Caco-2 (cell line): ENCODE measurements at regions not wholly inside any gene's neighbourhood (a gene's known extent, or its start where the extent isn't known, plus 50 kb on each side); places are given as distances from the start of the nearest gene placed in this dataset.
A peak's percentile ranks its signal among the peaks of the same experiment; 100 is the strongest.

Experiments
- BruUV-seq: library from RNA; stranded (reverse); fragments of 400-500 nt; replicated peaks from 2 replicates; lab custom pipeline; 2021; lab: Mats Ljungman, UMichigan
- CTCF ChIA-PET: fragments of 300-600 bp; sonication (Branson Sonifier 250); formaldehyde crosslinking; loops from one replicate; lab custom pipeline; 2022; ENCODE audit warnings: antibody characterized with exemption; lab: Charles Lee
- POLR2A ChIA-PET: fragments of 300-600 bp; sonication (Branson Sonifier 250); formaldehyde crosslinking; loops from one replicate; lab custom pipeline; 2022; ENCODE audit warnings: antibody characterized with exemption; lab: Charles Lee
- DNase-seq, 2 experiments: peaks; one replicate each; pipeline versions ENCODE4 v3.0.0 to v3.0.0-alpha.2; 2020 to 2022
- H3K27me3 ChIP-seq: replicated peaks from 2 replicates; pipeline ENCODE4 v1.6.0; 2011; ENCODE audit warnings: low read length; ENCODE audit not compliant: control insufficient read depth, insufficient read depth
- H3K36me3 ChIP-seq: 2 replicates; pipeline ENCODE4 v1.5.1; 2011; ENCODE audit warnings: low read length; ENCODE audit not compliant: control insufficient read depth, insufficient read depth
- H3K4me1 ChIP-seq: fragments of 250-450 bp; sonication (Bioruptor Pico); 2 replicates; pipeline ENCODE4 v1.5.1; 2020; ENCODE audit warnings: mild to moderate bottlenecking
- H3K4me3 ChIP-seq: 2 replicates; pipeline ENCODE4 v1.5.1; 2011; ENCODE audit warnings: low read depth, mild to moderate bottlenecking, control low read depth, low read length
- H3K9me3 ChIP-seq: fragments of 250-450 bp; sonication (Bioruptor Pico); 2 replicates; pipeline ENCODE4 v1.5.1; 2020; ENCODE audit warnings: mild to moderate bottlenecking, moderate library complexity
- H3K27ac Mint-ChIP-seq: one replicate; pipeline ENCODE4 v1.8.0; 2022; ENCODE audit warnings: mixed read lengths; ENCODE audit not compliant: unreplicated experiment
- H3K27me3 Mint-ChIP-seq: one replicate; pipeline ENCODE4 v1.8.0; 2022; ENCODE audit warnings: mixed read lengths; ENCODE audit not compliant: insufficient read depth, unreplicated experiment
- H3K36me3 Mint-ChIP-seq: one replicate; pipeline ENCODE4 v1.8.0; 2022; ENCODE audit warnings: mild to moderate bottlenecking, mixed read lengths; ENCODE audit not compliant: insufficient read depth, unreplicated experiment
- H3K4me1 Mint-ChIP-seq: one replicate; pipeline ENCODE4 v1.8.0; 2022; ENCODE audit warnings: low read depth, mixed read lengths; ENCODE audit not compliant: unreplicated experiment
- H3K4me3 Mint-ChIP-seq: one replicate; pipeline ENCODE4 v1.8.0; 2022; ENCODE audit warnings: mild to moderate bottlenecking, moderate library complexity, mixed read lengths; ENCODE audit not compliant: unreplicated experiment
- H3K9me3 Mint-ChIP-seq: one replicate; pipeline ENCODE4 v1.8.0; 2022; ENCODE audit warnings: mixed read lengths; ENCODE audit not compliant: unreplicated experiment
- CTCF ChIP-seq, 2 experiments: fragments of 200-600 bp in 1 of 2; IDR thresholded peaks; 1 replicate in 1 of 2; 2 replicates in 1 of 2; pipeline versions ENCODE4 v1.5.1 to v1.8.0; 2011 to 2022; ENCODE audit warnings: antibody characterized with exemption in 1 of 2, control low read depth in 1 of 2, inconsistent platforms in 1 of 2, low read depth in 1 of 2, low read length in 1 of 2, mild to moderate bottlenecking in 1 of 2, moderate library complexity in 1 of 2; ENCODE audit not compliant: insufficient read depth in 1 of 2, severe bottlenecking in 1 of 2, unreplicated experiment in 1 of 2
- intact Hi-C: fragments of 100-400 bp; cut with micrococcal nuclease; formaldehyde crosslinking; loops from one replicate; pipeline ENCODE4 v1.10.0; 2022; ENCODE audit not compliant: unreplicated experiment

GRCh38 chr16:65700596-65700995 lies 578.7 kb upstream of the CDH11 start:
- DNase-seq, result no peak
- H3K9me3 ChIP-seq, result no peaks in the 10 kb centered on the region
- no peaks in the 10 kb centered on the region for H3K36me3 Mint-ChIP-seq
- no peaks in the 10 kb centered on the region for H3K27me3 ChIP-seq
- H3K4me1 Mint-ChIP-seq, result no peaks in the 10 kb centered on the region
- no TSS peak for BruUV-seq
- peaks cover 4% of the 10 kb centered on the region for H3K27me3 Mint-ChIP-seq
- no peaks in the 10 kb centered on the region for H3K36me3 ChIP-seq
- peak overlapping the region; percentile 0 for H3K27ac Mint-ChIP-seq
- H3K4me3 Mint-ChIP-seq, result no peak overlapping the region
- H3K4me3 ChIP-seq, result no peak overlapping the region
- ChIA-PET POLR2A (no interaction called here), CTCF (no interaction called here)
- peaks cover 12% of the 10 kb centered on the region for H3K9me3 Mint-ChIP-seq
- H3K4me1 ChIP-seq, result 0 out of 2 replicates have a peak, but pooled peaks cover 3% of the 10 kb centered on the region
- no peak for TF ChIP-seq CTCF (IDR thresholded peaks at IDR 0.05; ENCODE audit: insufficient read depth in 1 of 2, low read depth in 1 of 2, low read length in 1 of 2, severe bottlenecking in 1 of 2, unreplicated experiment in 1 of 2)
- intact Hi-C loops, result no loop called here

- no peak overlapping the region for H3K4me3 ChIP-seq
- H3K9me3 ChIP-seq, result no peaks in the 10 kb centered on the region
- H3K36me3 ChIP-seq, result no peaks in the 10 kb centered on the region
- POLR2A ChIA-PET, result no interaction called here
- no peak for TF ChIP-seq CTCF (IDR thresholded peaks at IDR 0.05; ENCODE audit: insufficient read depth in 1 of 2, low read depth in 1 of 2, low read length in 1 of 2, severe bottlenecking in 1 of 2, unreplicated experiment in 1 of 2)
- intact Hi-C loops, result no loop called here
- Mint-ChIP-seq H3K9me3 (peaks cover 12% of the 10 kb centered on the region), H3K27me3 (peaks cover 3% of the 10 kb centered on the region), H3K4me3 (no peak overlapping the region), H3K4me1 (no peaks in the 10 kb centered on the region), H3K36me3 (no peaks in the 10 kb centered on the region), H3K27ac (no peak overlapping the region)
- CTCF ChIA-PET, result no interaction called here
- 0 out of 2 replicates have a peak, but pooled peaks cover 3% of the 10 kb centered on the region for H3K4me1 ChIP-seq
- no TSS peak for BruUV-seq
- DNase-seq, result no peak
- no peaks in the 10 kb centered on the region for H3K27me3 ChIP-seq
Observed at GRCh38 chr16:65698791-65699321, 577.0 kb upstream of the CDH11 start.

- no TSS peak for BruUV-seq
Observed at GRCh38 chr16:65697521-65697920, 575.7 kb upstream of the CDH11 start.

More at GRCh38 chr16:65697521-65697920, 575.7 kb upstream of the CDH11 start:
- Histone ChIP-seq H3K4me3 (no peak overlapping the region), H3K27me3 (no peaks in the 10 kb centered on the region), H3K4me1 (0 out of 2 replicates have a peak, but pooled peaks cover 3% of the 10 kb centered on the region), H3K9me3 (no peaks in the 10 kb centered on the region), H3K36me3 (no peaks in the 10 kb centered on the region)
- peaks cover 12% of the 10 kb centered on the region for H3K9me3 Mint-ChIP-seq
- POLR2A ChIA-PET, result no interaction called here
- H3K4me1 Mint-ChIP-seq, result no peaks in the 10 kb centered on the region
- intact Hi-C loops, result no loop called here
- DNase-seq, result no peak
- H3K36me3 Mint-ChIP-seq, result no peaks in the 10 kb centered on the region
- CTCF ChIA-PET, result no interaction called here
- H3K27me3 Mint-ChIP-seq, result peaks cover 3% of the 10 kb centered on the region
- no peak overlapping the region for H3K27ac Mint-ChIP-seq
- H3K4me3 Mint-ChIP-seq, result no peak overlapping the region
- no peak for TF ChIP-seq CTCF (IDR thresholded peaks at IDR 0.05; ENCODE audit: insufficient read depth in 1 of 2, low read depth in 1 of 2, low read length in 1 of 2, severe bottlenecking in 1 of 2, unreplicated experiment in 1 of 2)
